GM12874 (cell line): ENCODE measurements at regions not wholly inside any gene's neighbourhood (a gene's known extent, or its start where the extent isn't known, plus 50 kb on each side); places are given as distances from the start of the nearest gene placed in this dataset.

Experiments used
- CTCF ChIP-seq: IDR thresholded peaks from 2 replicates; pipeline ENCODE4 v1.5.1; 2011; ENCODE audit warnings: low read depth, mild to moderate bottlenecking, control low read depth, low read length, moderate library complexity; ENCODE audit not compliant: insufficient read depth

GRCh38 chr10:120336911-120337540 lies 120.0 kb upstream of the PLPP4 start:
- peak; percentile 80 for TF ChIP-seq CTCF

- TF ChIP-seq CTCF, result no peak
Measured at GRCh38 chr10:120342115-120342714, 114.8 kb upstream of the PLPP4 start.

GRCh38 chr10:120345186-120345585 lies 111.8 kb upstream of the PLPP4 start:
- no peak for TF ChIP-seq CTCF

GRCh38 chr10:120347644-120348043 lies 109.4 kb upstream of the PLPP4 start:
- no peak for TF ChIP-seq CTCF

GRCh38 chr10:120349069-120349468 lies 108.0 kb upstream of the PLPP4 start:
- no peak for TF ChIP-seq CTCF

- no peak for TF ChIP-seq CTCF
Measured at GRCh38 chr10:120355425-120355824, 101.6 kb upstream of the PLPP4 start.

- no peak for TF ChIP-seq CTCF
Measured at GRCh38 chr10:120360571-120360970, 96.5 kb upstream of the PLPP4 start.
